ENCODE measurements at regions not wholly inside any gene's neighbourhood (a gene's known extent, or its start where the extent isn't known, plus 50 kb on each side); places are given as distances from the start of the nearest gene placed in this dataset.
"Not testable (repeated sequence)": the region's sequence is repeated elsewhere in the genome, so short reads cannot be mapped to it uniquely, and the experiment has no call there.

- no peak overlapping the region for H3K27ac ChIP-seq (ENCODE audit: low read depth, low read length)
- no peaks in the 10 kb centered on the region for H3K4me1 ChIP-seq (ENCODE audit: control insufficient read depth, insufficient read depth, low read length)
- peaks cover 2% of the 10 kb centered on the region for H3K9me3 ChIP-seq (ENCODE audit: control insufficient read depth, insufficient read depth, low read length)
- no peaks in the 10 kb centered on the region for H3K36me3 ChIP-seq (ENCODE audit: control insufficient read depth, insufficient read depth, low read length)
- no peak for DNase-seq (ENCODE audit: low read depth in 4 of 6, low spot score in 6 of 6)
- no CpG with 5 or more reads among the region's 1 CpG for WGBS (ENCODE audit: insufficient coverage)
- H3K27me3 ChIP-seq (ENCODE audit: control insufficient read depth, insufficient read depth, low read length): no peaks in the 10 kb centered on the region
- H3K4me3 ChIP-seq (ENCODE audit: low read depth, low read length): no peak overlapping the region
Measured at GRCh38 chr7:138247081-138247480, 170.8 kb downstream of the AKR1D1 start.

GRCh38 chr7:138247568-138248333, 171.5 kb downstream of the AKR1D1 start:
- no peak overlapping the region for H3K27ac ChIP-seq (ENCODE audit: low read depth, low read length)
- H3K4me3 ChIP-seq (ENCODE audit: low read depth, low read length): no peak overlapping the region
- no peaks in the 10 kb centered on the region for H3K4me1 ChIP-seq (ENCODE audit: control insufficient read depth, insufficient read depth, low read length)
- no peaks in the 10 kb centered on the region for H3K27me3 ChIP-seq (ENCODE audit: control insufficient read depth, insufficient read depth, low read length)
- H3K9me3 ChIP-seq (ENCODE audit: control insufficient read depth, insufficient read depth, low read length): peaks cover 2% of the 10 kb centered on the region
- no peak for DNase-seq (ENCODE audit: low read depth in 4 of 6, low spot score in 6 of 6)
- H3K36me3 ChIP-seq (ENCODE audit: control insufficient read depth, insufficient read depth, low read length): no peaks in the 10 kb centered on the region
- WGBS (ENCODE audit: insufficient coverage): 64% methylated on average over 7 of the region's 9 CpGs

- H3K9me3 ChIP-seq (ENCODE audit: control insufficient read depth, insufficient read depth, low read length): peaks cover 2% of the 10 kb centered on the region
- H3K36me3 ChIP-seq (ENCODE audit: control insufficient read depth, insufficient read depth, low read length): no peaks in the 10 kb centered on the region
- no peak for DNase-seq (ENCODE audit: low read depth in 4 of 6, low spot score in 6 of 6)
- no peaks in the 10 kb centered on the region for H3K27me3 ChIP-seq (ENCODE audit: control insufficient read depth, insufficient read depth, low read length)
- no peak overlapping the region for H3K27ac ChIP-seq (ENCODE audit: low read depth, low read length)
- no peak overlapping the region for H3K4me3 ChIP-seq (ENCODE audit: low read depth, low read length)
- no peaks in the 10 kb centered on the region for H3K4me1 ChIP-seq (ENCODE audit: control insufficient read depth, insufficient read depth, low read length)
Measured at GRCh38 chr7:138248609-138249008, 172.3 kb downstream of the AKR1D1 start.

DNA sequence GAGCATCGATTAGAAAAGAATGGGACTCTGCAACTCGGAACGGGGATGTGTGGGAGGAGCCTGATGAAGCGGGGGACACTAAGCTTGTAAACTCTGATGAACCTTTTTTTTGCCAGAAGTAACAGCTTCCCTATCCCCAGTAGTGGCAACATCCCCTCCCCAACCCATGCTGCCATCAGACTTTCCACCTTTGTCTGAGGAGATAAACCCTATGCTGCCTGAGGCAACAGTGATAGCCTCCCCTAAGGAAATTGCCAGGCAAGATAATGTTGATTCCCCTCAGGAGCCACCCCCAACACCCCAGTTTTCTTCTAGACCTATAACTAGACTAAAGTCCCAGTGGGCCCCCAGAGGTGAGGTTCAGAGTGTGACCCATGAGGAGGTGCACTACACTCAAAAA, 173.7 kb downstream of the AKR1D1 start:
- no peaks in the 10 kb centered on the region for H3K4me1 ChIP-seq (ENCODE audit: control insufficient read depth, insufficient read depth, low read length)

GRCh38 chr7:138252666-138253065, 176.4 kb downstream of the AKR1D1 start:
- DNase-seq (ENCODE audit: low read depth in 4 of 6, low spot score in 6 of 6); H3K4me1 ChIP-seq (ENCODE audit: control insufficient read depth, insufficient read depth, low read length); H3K27ac ChIP-seq (ENCODE audit: low read depth, low read length); H3K9me3 ChIP-seq (ENCODE audit: control insufficient read depth, insufficient read depth, low read length); H3K27me3 ChIP-seq (ENCODE audit: control insufficient read depth, insufficient read depth, low read length); H3K36me3 ChIP-seq (ENCODE audit: control insufficient read depth, insufficient read depth, low read length); H3K4me3 ChIP-seq (ENCODE audit: low read depth, low read length): not testable (repeated sequence)
- 91% methylated on average over 5 of the region's 5 CpGs for WGBS (ENCODE audit: insufficient coverage)

More for the DNA sequence above, 173.7 kb downstream of the AKR1D1 start:
- Histone ChIP-seq H3K9me3 (ENCODE audit: control insufficient read depth, insufficient read depth, low read length) (peaks cover 2% of the 10 kb centered on the region), H3K27me3 (ENCODE audit: control insufficient read depth, insufficient read depth, low read length) (no peaks in the 10 kb centered on the region), H3K27ac (ENCODE audit: low read depth, low read length) (no peak overlapping the region), H3K4me3 (ENCODE audit: low read depth, low read length) (no peak overlapping the region), H3K36me3 (ENCODE audit: control insufficient read depth, insufficient read depth, low read length) (no peaks in the 10 kb centered on the region)
- DNase-seq (ENCODE audit: low read depth in 4 of 6, low spot score in 6 of 6): no peak
- no CpG with 5 or more reads among the region's 4 CpGs for WGBS (ENCODE audit: insufficient coverage)

DNA sequence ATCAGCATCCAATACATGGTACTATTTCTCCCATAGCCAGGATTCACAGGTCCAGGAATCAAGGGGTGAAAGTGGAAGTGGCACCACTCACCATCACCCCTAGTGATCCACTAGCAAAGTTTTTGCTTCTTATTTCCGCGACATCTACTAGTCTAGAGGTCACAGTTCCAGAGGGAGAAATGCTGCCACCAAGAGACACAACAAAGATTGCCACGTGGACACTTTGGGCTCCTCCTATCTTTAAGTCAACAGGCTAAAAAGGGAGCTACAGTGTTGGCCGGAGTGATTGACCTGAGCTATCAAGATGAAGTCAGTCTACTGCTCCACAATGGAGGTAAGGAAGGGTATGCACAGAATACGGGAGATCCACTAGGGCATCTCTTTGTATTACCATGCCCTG, 178.2 kb downstream of the AKR1D1 start:
- WGBS (ENCODE audit: insufficient coverage): 91% methylated on average over 4 of the region's 5 CpGs
- no peak overlapping the region for H3K4me3 ChIP-seq (ENCODE audit: low read depth, low read length)
- no peak for DNase-seq (ENCODE audit: low read depth in 4 of 6, low spot score in 6 of 6)
- H3K27ac ChIP-seq (ENCODE audit: low read depth, low read length): no peak overlapping the region
- no peaks in the 10 kb centered on the region for H3K9me3 ChIP-seq (ENCODE audit: control insufficient read depth, insufficient read depth, low read length)
- H3K4me1 ChIP-seq (ENCODE audit: control insufficient read depth, insufficient read depth, low read length): no peaks in the 10 kb centered on the region
- no peaks in the 10 kb centered on the region for H3K36me3 ChIP-seq (ENCODE audit: control insufficient read depth, insufficient read depth, low read length)
- H3K27me3 ChIP-seq (ENCODE audit: control insufficient read depth, insufficient read depth, low read length): no peaks in the 10 kb centered on the region

DNA sequence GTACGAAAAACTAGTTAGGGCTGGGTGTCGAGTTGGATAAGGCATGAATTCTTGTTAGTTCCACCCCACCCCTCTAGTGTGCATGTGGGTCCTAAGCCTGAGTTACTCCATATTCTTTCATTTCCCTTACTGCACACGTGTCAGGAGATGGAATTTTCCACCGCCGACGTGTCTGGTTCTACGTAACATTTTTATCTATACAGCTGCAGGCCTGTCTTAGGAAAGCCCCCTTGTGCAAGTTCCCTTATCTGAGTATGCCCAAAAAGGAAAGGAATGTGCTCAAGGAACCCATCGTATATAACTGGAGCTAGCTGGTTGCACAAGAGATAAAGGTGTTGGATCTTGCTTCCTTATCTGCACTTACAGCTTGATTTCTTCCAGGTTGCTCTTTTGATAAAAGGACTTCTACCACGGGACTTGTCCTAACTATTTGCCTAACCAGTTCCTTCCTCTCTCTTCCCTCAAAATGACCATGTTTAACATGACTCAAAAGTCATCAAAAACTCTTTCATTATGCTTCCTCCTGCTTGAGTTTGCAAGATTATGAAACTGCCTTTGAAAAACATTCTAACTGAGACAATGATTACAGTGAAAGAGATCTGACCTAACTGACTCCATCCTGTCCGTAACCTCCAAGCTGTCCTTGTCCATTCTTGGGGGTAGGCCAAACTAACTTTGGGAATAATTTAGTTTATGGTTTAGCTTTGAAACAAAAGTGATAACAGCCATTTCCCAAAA, 181.4 kb downstream of the AKR1D1 start:
- H3K4me3 ChIP-seq (ENCODE audit: low read depth, low read length): no peak overlapping the region
- H3K9me3 ChIP-seq (ENCODE audit: control insufficient read depth, insufficient read depth, low read length): no peaks in the 10 kb centered on the region
- no peaks in the 10 kb centered on the region for H3K4me1 ChIP-seq (ENCODE audit: control insufficient read depth, insufficient read depth, low read length)
- H3K27ac ChIP-seq (ENCODE audit: low read depth, low read length): no peak overlapping the region
- H3K36me3 ChIP-seq (ENCODE audit: control insufficient read depth, insufficient read depth, low read length): no peaks in the 10 kb centered on the region
- DNase-seq (ENCODE audit: low read depth in 4 of 6, low spot score in 6 of 6): no peak
- H3K27me3 ChIP-seq (ENCODE audit: control insufficient read depth, insufficient read depth, low read length): no peaks in the 10 kb centered on the region
- 86% methylated on average over 7 of the region's 10 CpGs for WGBS (ENCODE audit: insufficient coverage)

- 90% methylated on average over 2 of the region's 3 CpGs for WGBS (ENCODE audit: insufficient coverage)
- no peaks in the 10 kb centered on the region for H3K36me3 ChIP-seq (ENCODE audit: control insufficient read depth, insufficient read depth, low read length)
- no peaks in the 10 kb centered on the region for H3K27me3 ChIP-seq (ENCODE audit: control insufficient read depth, insufficient read depth, low read length)
- H3K9me3 ChIP-seq (ENCODE audit: control insufficient read depth, insufficient read depth, low read length): no peaks in the 10 kb centered on the region
- no peak overlapping the region for H3K4me3 ChIP-seq (ENCODE audit: low read depth, low read length)
- no peak overlapping the region for H3K27ac ChIP-seq (ENCODE audit: low read depth, low read length)
- H3K4me1 ChIP-seq (ENCODE audit: control insufficient read depth, insufficient read depth, low read length): no peaks in the 10 kb centered on the region
- no peak for DNase-seq (ENCODE audit: low read depth in 4 of 6, low spot score in 6 of 6)
Measured at GRCh38 chr7:138258197-138258559, 181.9 kb downstream of the AKR1D1 start.

- H3K36me3 ChIP-seq (ENCODE audit: control insufficient read depth, insufficient read depth, low read length): no peaks in the 10 kb centered on the region
- no peak for DNase-seq (ENCODE audit: low read depth in 4 of 6, low spot score in 6 of 6)
- H3K27me3 ChIP-seq (ENCODE audit: control insufficient read depth, insufficient read depth, low read length): no peaks in the 10 kb centered on the region
- H3K27ac ChIP-seq (ENCODE audit: low read depth, low read length): no peak overlapping the region
- H3K4me1 ChIP-seq (ENCODE audit: control insufficient read depth, insufficient read depth, low read length): no peaks in the 10 kb centered on the region
- H3K9me3 ChIP-seq (ENCODE audit: control insufficient read depth, insufficient read depth, low read length): no peaks in the 10 kb centered on the region
- 100% methylated on average over 1 of the region's 3 CpGs for WGBS (ENCODE audit: insufficient coverage)
- no peak overlapping the region for H3K4me3 ChIP-seq (ENCODE audit: low read depth, low read length)
Measured at GRCh38 chr7:138259675-138260074, 183.4 kb downstream of the AKR1D1 start.

GRCh38 chr7:138267934-138268333, 191.7 kb downstream of the AKR1D1 start:
- no peak for DNase-seq (ENCODE audit: low read depth in 4 of 6, low spot score in 6 of 6)
- Histone ChIP-seq H3K9me3 (ENCODE audit: control insufficient read depth, insufficient read depth, low read length) (no peaks in the 10 kb centered on the region), H3K27me3 (ENCODE audit: control insufficient read depth, insufficient read depth, low read length) (no peaks in the 10 kb centered on the region), H3K4me3 (ENCODE audit: low read depth, low read length) (no peak overlapping the region), H3K4me1 (ENCODE audit: control insufficient read depth, insufficient read depth, low read length) (no peaks in the 10 kb centered on the region), H3K27ac (ENCODE audit: low read depth, low read length) (no peak overlapping the region), H3K36me3 (ENCODE audit: control insufficient read depth, insufficient read depth, low read length) (no peaks in the 10 kb centered on the region)
- 96% methylated on average over 4 of the region's 6 CpGs for WGBS (ENCODE audit: insufficient coverage)
